Liver (tissue), 8 donors: ENCODE measurements at regions not wholly inside any gene's neighbourhood (a gene's known extent, or its start where the extent isn't known, plus 50 kb on each side); places are given as distances from the start of the nearest gene placed in this dataset.

ENCODE experiments used
- DNase-seq: peaks from one replicate; pipeline ENCODE4 v3.0.0-alpha.2; 2017; ENCODE audit warnings: low spot score
- H3K27ac ChIP-seq, 2 donors: one replicate each; pipeline ENCODE4 v1.7.0; 2013; ENCODE audit warnings: inconsistent platforms in 2 of 2, low read length in 2 of 2, control low read depth in 1 of 2, low read depth in 1 of 2, mild to moderate bottlenecking in 1 of 2
- H3K27me3 ChIP-seq, 4 donors: one replicate each; pipeline versions ENCODE4 v1.6.1 to v1.7.0; 2013; ENCODE audit warnings: low read length in 3 of 4, inconsistent platforms in 1 of 4, mild to moderate bottlenecking in 1 of 4, moderate library complexity in 1 of 4; ENCODE audit not compliant: control insufficient read depth in 4 of 4, insufficient read depth in 4 of 4
- H3K36me3 ChIP-seq, 4 donors: one replicate each; pipeline versions ENCODE4 v1.6.1 to v1.7.0; 2013; ENCODE audit warnings: low read length in 3 of 4, mild to moderate bottlenecking in 3 of 4, low read depth in 1 of 4, moderate library complexity in 1 of 4; ENCODE audit not compliant: control insufficient read depth in 4 of 4, insufficient read depth in 3 of 4
- H3K4me1 ChIP-seq, 4 donors: one replicate each; pipeline versions ENCODE4 v1.6.1 to v1.7.0; 2013; ENCODE audit warnings: low read length in 3 of 4, mild to moderate bottlenecking in 3 of 4, moderate library complexity in 1 of 4; ENCODE audit not compliant: control insufficient read depth in 4 of 4, insufficient read depth in 4 of 4
- H3K4me3 ChIP-seq, 3 donors: one replicate each; pipeline versions ENCODE4 v1.6.1 to v1.7.0; 2013; ENCODE audit warnings: low read length in 3 of 3, control low read depth in 1 of 3, low read depth in 1 of 3, mild to moderate bottlenecking in 1 of 3
- H3K9ac ChIP-seq, 2 donors: one replicate each; pipeline ENCODE4 v1.7.0; 2013; ENCODE audit warnings: low read length in 2 of 2, mild to moderate bottlenecking in 2 of 2, moderate library complexity in 2 of 2, control low read depth in 1 of 2, low read depth in 1 of 2
- H3K9me3 ChIP-seq, 4 donors: one replicate each; pipeline versions ENCODE4 v1.6.1 to v1.7.0; 2013; ENCODE audit warnings: low read length in 3 of 4; ENCODE audit not compliant: control insufficient read depth in 4 of 4
- ATF3 ChIP-seq: IDR thresholded peaks from 2 replicates; pipeline ENCODE4 v1.6.1; 2016; ENCODE audit warnings: antibody characterized with exemption
- EGR1 ChIP-seq, 2 donors: IDR thresholded peaks; 2 replicates each; pipeline ENCODE4 v1.6.1; 2016 to 2018; ENCODE audit warnings: antibody characterized with exemption in 2 of 2, low read depth in 2 of 2
- FOXA1 ChIP-seq: IDR thresholded peaks from 2 replicates; pipeline ENCODE4 v1.6.1; 2016; ENCODE audit warnings: antibody characterized with exemption
- FOXA2 ChIP-seq: IDR thresholded peaks from 2 replicates; pipeline ENCODE4 v1.6.1; 2016; ENCODE audit warnings: antibody characterized with exemption
- GABPA ChIP-seq, 2 donors: IDR thresholded peaks in 1 of 2; conservative IDR thresholded peaks in 1 of 2; 2 replicates each; pipeline ENCODE4 v1.6.1; 2016; ENCODE audit warnings: antibody characterized with exemption in 2 of 2, mild to moderate bottlenecking in 1 of 2, moderate library complexity in 1 of 2
- HNF4A ChIP-seq, 2 donors: conservative IDR thresholded peaks; 2 replicates each; pipeline ENCODE4 v1.6.1; 2016; ENCODE audit warnings: antibody characterized with exemption in 2 of 2, mild to moderate bottlenecking in 2 of 2
- HNF4G ChIP-seq: IDR thresholded peaks from 2 replicates; pipeline ENCODE4 v1.6.1; 2016; ENCODE audit warnings: antibody characterized with exemption
- JUND ChIP-seq, 2 donors: IDR thresholded peaks; 2 replicates each; pipeline ENCODE4 v1.6.1; 2016; ENCODE audit warnings: antibody characterized with exemption in 2 of 2
- NR2F2 ChIP-seq: IDR thresholded peaks from 2 replicates; pipeline ENCODE4 v1.6.1; 2016; ENCODE audit warnings: antibody characterized with exemption
- RAD21 ChIP-seq, 2 donors: IDR thresholded peaks; 2 replicates each; pipeline ENCODE4 v1.6.1; 2016; ENCODE audit warnings: antibody characterized with exemption in 2 of 2, mild to moderate bottlenecking in 2 of 2
- RXRA ChIP-seq, 2 donors: IDR thresholded peaks; 2 replicates each; pipeline ENCODE4 v1.6.1; 2017 to 2018; ENCODE audit warnings: antibody characterized with exemption in 2 of 2, mild to moderate bottlenecking in 1 of 2
- SP1 ChIP-seq: IDR thresholded peaks from 2 replicates; pipeline ENCODE4 v1.6.1; 2018; ENCODE audit warnings: antibody characterized with exemption, mild to moderate bottlenecking
- YY1 ChIP-seq: IDR thresholded peaks from 2 replicates; pipeline ENCODE4 v1.6.1; 2016; ENCODE audit warnings: antibody characterized with exemption, mild to moderate bottlenecking
- ZBTB33 ChIP-seq: IDR thresholded peaks from 2 replicates; pipeline ENCODE4 v1.6.1; 2016; ENCODE audit warnings: antibody characterized with exemption
- WGBS: extraction: QIAGEN DNeasy Blood & Tissue Kit; methylation state at CpG from one replicate; pipeline ENCODE4 v1.1.7; 2013; 5-methylcytosine and 5-hydroxymethylcytosine counted together
- TF ChIP-seq, protein P1 (sequence below): fragments of 150-350 bp; IDR thresholded peaks from 2 replicates; pipeline ENCODE4 v1.5.1; 2017; ENCODE audit warnings: improper control_type of control experiment, low read depth, low read length; ENCODE audit not compliant: missing input control
- donor health status: healthy.
- donor health status: healthy.
- donor health status: healthy.
- donor health status: healthy.
- donor health status: healthy.

- H3K4me1 ChIP-seq, result peaks cover 4 to 31% (median 25%) of the 10 kb centered on the region in 4 donors
- peak overlapping the region; percentile 55 to 57 for H3K27ac ChIP-seq
- H3K4me3 ChIP-seq, result no peak overlapping the region
- no peak overlapping the region for H3K9ac ChIP-seq
- no peaks in the 10 kb centered on the region for H3K27me3 ChIP-seq
- no peak for DNase-seq
- H3K36me3 ChIP-seq, result no peaks in the 10 kb centered on the region
- WGBS, result 94% methylated on average over 3 of the region's 3 CpGs
- H3K9me3 ChIP-seq, result no peaks in the 10 kb centered on the region
- TF ChIP-seq RAD21 (IDR thresholded peaks at IDR 0.05) (no peak), NR2F2 (no peak), FOXA1 (no peak), RXRA (IDR thresholded peaks at IDR 0.05) (no peak), YY1 (no peak), EGR1 (IDR thresholded peaks at IDR 0.05; ENCODE audit: low read depth in 2 of 2) (no peak), ZBTB33 (no peak), FOXA2 (no peak), GABPA (IDR thresholded peaks at IDR 0.05 in 1 of 2, conservative IDR thresholded peaks at IDR 0.05 in 1 of 2) (no peak), JUND (IDR thresholded peaks at IDR 0.05) (no peak), ATF3 (no peak), SP1 (no peak)
Measured at GRCh38 chr2:67038195-67038594, 358.9 kb upstream of the ETAA1 start.

GRCh38 chr2:67039058-67039457, 358.1 kb upstream of the ETAA1 start:
- H3K27me3 ChIP-seq, result no peaks in the 10 kb centered on the region
- peaks cover 4 to 31% (median 25%) of the 10 kb centered on the region in 4 donors for H3K4me1 ChIP-seq
- H3K9ac ChIP-seq, result no peak overlapping the region
- no peak overlapping the region for H3K27ac ChIP-seq
- 89% methylated on average over 3 of the region's 3 CpGs for WGBS
- no peak overlapping the region for H3K4me3 ChIP-seq
- TF ChIP-seq FOXA2 (no peak), HNF4G (no peak), FOXA1 (no peak), HNF4A (conservative IDR thresholded peaks at IDR 0.05) (no peak), SP1 (no peak)
- no peak for DNase-seq
- no peaks in the 10 kb centered on the region for H3K36me3 ChIP-seq
- H3K9me3 ChIP-seq, result no peaks in the 10 kb centered on the region

GRCh38 chr2:67039517-67040103, 357.5 kb upstream of the ETAA1 start:
- Histone ChIP-seq H3K36me3 (no peaks in the 10 kb centered on the region), H3K4me1 (peaks cover 4 to 31% (median 25%) of the 10 kb centered on the region in 4 donors), H3K27me3 (no peaks in the 10 kb centered on the region), H3K4me3 (no peak overlapping the region), H3K9ac (no peak overlapping the region), H3K27ac (peak overlapping the region in 1 of 2 donors; percentile 66), H3K9me3 (no peaks in the 10 kb centered on the region)
- WGBS, result 23% methylated on average over 2 of the region's 2 CpGs
- TF ChIP-seq HNF4A (conservative IDR thresholded peaks at IDR 0.05) (no peak), ATF3 (no peak), NR2F2 (no peak)
- TF ChIP-seq, protein P1, sequence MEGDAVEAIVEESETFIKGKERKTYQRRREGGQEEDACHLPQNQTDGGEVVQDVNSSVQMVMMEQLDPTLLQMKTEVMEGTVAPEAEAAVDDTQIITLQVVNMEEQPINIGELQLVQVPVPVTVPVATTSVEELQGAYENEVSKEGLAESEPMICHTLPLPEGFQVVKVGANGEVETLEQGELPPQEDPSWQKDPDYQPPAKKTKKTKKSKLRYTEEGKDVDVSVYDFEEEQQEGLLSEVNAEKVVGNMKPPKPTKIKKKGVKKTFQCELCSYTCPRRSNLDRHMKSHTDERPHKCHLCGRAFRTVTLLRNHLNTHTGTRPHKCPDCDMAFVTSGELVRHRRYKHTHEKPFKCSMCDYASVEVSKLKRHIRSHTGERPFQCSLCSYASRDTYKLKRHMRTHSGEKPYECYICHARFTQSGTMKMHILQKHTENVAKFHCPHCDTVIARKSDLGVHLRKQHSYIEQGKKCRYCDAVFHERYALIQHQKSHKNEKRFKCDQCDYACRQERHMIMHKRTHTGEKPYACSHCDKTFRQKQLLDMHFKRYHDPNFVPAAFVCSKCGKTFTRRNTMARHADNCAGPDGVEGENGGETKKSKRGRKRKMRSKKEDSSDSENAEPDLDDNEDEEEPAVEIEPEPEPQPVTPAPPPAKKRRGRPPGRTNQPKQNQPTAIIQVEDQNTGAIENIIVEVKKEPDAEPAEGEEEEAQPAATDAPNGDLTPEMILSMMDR, result no peak
- DNase-seq, result no peak
